ENCODE measurements at regions not wholly inside any gene's neighbourhood (a gene's known extent, or its start where the extent isn't known, plus 50 kb on each side); places are given as distances from the start of the nearest gene placed in this dataset.
"Not testable (repeated sequence)": the region's sequence is repeated elsewhere in the genome, so short reads cannot be mapped to it uniquely, and the experiment has no call there.

GRCh38 chr5:99020698-99021048 is 91.9 kb upstream of the CHD1 start:
- H3K27ac Mint-ChIP-seq, result no peak overlapping the region
- no peak overlapping the region for H3K4me3 Mint-ChIP-seq
- H3K9me3 Mint-ChIP-seq, result no peaks in the 10 kb centered on the region
- no peaks in the 10 kb centered on the region for H3K27me3 Mint-ChIP-seq
- no peaks in the 10 kb centered on the region for H3K4me1 Mint-ChIP-seq
- no peaks in the 10 kb centered on the region for H3K36me3 Mint-ChIP-seq

GRCh38 chr5:99019812-99020697 is 91.2 kb upstream of the CHD1 start:
- Mint-ChIP-seq H3K27ac (no peak overlapping the region), H3K4me3 (no peak overlapping the region), H3K27me3 (no peaks in the 10 kb centered on the region), H3K4me1 (no peaks in the 10 kb centered on the region), H3K9me3 (no peaks in the 10 kb centered on the region), H3K36me3 (no peaks in the 10 kb centered on the region)

- H3K9me3 Mint-ChIP-seq, result no peaks in the 10 kb centered on the region
- no peaks in the 10 kb centered on the region for H3K27me3 Mint-ChIP-seq
- no peaks in the 10 kb centered on the region for H3K36me3 Mint-ChIP-seq
- no peaks in the 10 kb centered on the region for H3K4me1 Mint-ChIP-seq
- no peak overlapping the region for H3K4me3 Mint-ChIP-seq
- H3K27ac Mint-ChIP-seq, result no peak overlapping the region
Observed at GRCh38 chr5:99019254-99019653, 90.4 kb upstream of the CHD1 start.

- no peak overlapping the region for H3K4me3 Mint-ChIP-seq
- H3K4me1 Mint-ChIP-seq, result peaks cover 4% of the 10 kb centered on the region
- H3K27ac Mint-ChIP-seq, result no peak overlapping the region
- H3K9me3 Mint-ChIP-seq, result no peaks in the 10 kb centered on the region
- no peaks in the 10 kb centered on the region for H3K27me3 Mint-ChIP-seq
- H3K36me3 Mint-ChIP-seq, result no peaks in the 10 kb centered on the region
Observed at GRCh38 chr5:99010294-99010693, 81.5 kb upstream of the CHD1 start.

GRCh38 chr5:99008009-99008408 is 79.2 kb upstream of the CHD1 start:
- not testable (repeated sequence) for H3K27me3 Mint-ChIP-seq, H3K9me3 Mint-ChIP-seq, H3K4me3 Mint-ChIP-seq, H3K36me3 Mint-ChIP-seq, H3K27ac Mint-ChIP-seq
- peaks cover 21% of the 10 kb centered on the region for H3K4me1 Mint-ChIP-seq

- H3K36me3 Mint-ChIP-seq, result no peaks in the 10 kb centered on the region
- no peaks in the 10 kb centered on the region for H3K9me3 Mint-ChIP-seq
- no peak overlapping the region for H3K4me3 Mint-ChIP-seq
- no peaks in the 10 kb centered on the region for H3K27me3 Mint-ChIP-seq
- no peak overlapping the region for H3K27ac Mint-ChIP-seq
- peaks cover 27% of the 10 kb centered on the region for H3K4me1 Mint-ChIP-seq
Observed at GRCh38 chr5:99005506-99005905, 76.7 kb upstream of the CHD1 start.

- H3K27me3 Mint-ChIP-seq, result no peaks in the 10 kb centered on the region
- H3K4me1 Mint-ChIP-seq, result peaks cover 27% of the 10 kb centered on the region
- H3K27ac Mint-ChIP-seq, result no peak overlapping the region
- H3K4me3 Mint-ChIP-seq, result no peak overlapping the region
- no peaks in the 10 kb centered on the region for H3K9me3 Mint-ChIP-seq
- peaks cover 3% of the 10 kb centered on the region for H3K36me3 Mint-ChIP-seq
Observed at GRCh38 chr5:99004960-99005359, 76.2 kb upstream of the CHD1 start.

GRCh38 chr5:99000876-99001275 is 72.1 kb upstream of the CHD1 start:
- no peak overlapping the region for H3K27ac Mint-ChIP-seq
- H3K4me3 Mint-ChIP-seq, result no peak overlapping the region
- no peaks in the 10 kb centered on the region for H3K9me3 Mint-ChIP-seq
- peaks cover 3% of the 10 kb centered on the region for H3K36me3 Mint-ChIP-seq
- no peaks in the 10 kb centered on the region for H3K27me3 Mint-ChIP-seq
- H3K4me1 Mint-ChIP-seq, result peaks cover 27% of the 10 kb centered on the region

GRCh38 chr5:99000221-99000620 is 71.4 kb upstream of the CHD1 start:
- Mint-ChIP-seq H3K27me3 (no peaks in the 10 kb centered on the region), H3K4me3 (no peak overlapping the region), H3K27ac (no peak overlapping the region), H3K4me1 (peaks cover 22% of the 10 kb centered on the region), H3K9me3 (no peaks in the 10 kb centered on the region), H3K36me3 (peaks cover 3% of the 10 kb centered on the region)

GRCh38 chr5:98999631-99000030 is 70.8 kb upstream of the CHD1 start:
- Mint-ChIP-seq H3K9me3 (no peaks in the 10 kb centered on the region), H3K4me3 (no peak overlapping the region), H3K36me3 (peaks cover 3% of the 10 kb centered on the region), H3K27me3 (no peaks in the 10 kb centered on the region), H3K27ac (no peak overlapping the region), H3K4me1 (peaks cover 16% of the 10 kb centered on the region)

GRCh38 chr5:98997000-98997399 is 68.2 kb upstream of the CHD1 start:
- no peaks in the 10 kb centered on the region for H3K27me3 Mint-ChIP-seq

GRCh38 chr5:98994611-98995010 is 65.8 kb upstream of the CHD1 start:
- H3K36me3 Mint-ChIP-seq, result no peaks in the 10 kb centered on the region
- H3K27ac Mint-ChIP-seq, result no peak overlapping the region
- no peaks in the 10 kb centered on the region for H3K27me3 Mint-ChIP-seq
- H3K4me1 Mint-ChIP-seq, result peaks cover 22% of the 10 kb centered on the region
- H3K9me3 Mint-ChIP-seq, result no peaks in the 10 kb centered on the region
- no peak overlapping the region for H3K4me3 Mint-ChIP-seq

More at GRCh38 chr5:98997000-98997399, 68.2 kb upstream of the CHD1 start:
- H3K4me1 Mint-ChIP-seq, result peaks cover 17% of the 10 kb centered on the region
- no peaks in the 10 kb centered on the region for H3K9me3 Mint-ChIP-seq
- no peak overlapping the region for H3K4me3 Mint-ChIP-seq
- H3K27ac Mint-ChIP-seq, result no peak overlapping the region
- peaks cover 3% of the 10 kb centered on the region for H3K36me3 Mint-ChIP-seq

GRCh38 chr5:98993512-98993911 is 64.7 kb upstream of the CHD1 start:
- no peaks in the 10 kb centered on the region for H3K36me3 Mint-ChIP-seq
- no peak overlapping the region for H3K27ac Mint-ChIP-seq
- H3K27me3 Mint-ChIP-seq, result no peaks in the 10 kb centered on the region

GRCh38 chr5:98992552-98992951 is 63.7 kb upstream of the CHD1 start:
- H3K9me3 Mint-ChIP-seq, result no peaks in the 10 kb centered on the region
- H3K27ac Mint-ChIP-seq, result no peak overlapping the region
- H3K4me3 Mint-ChIP-seq, result no peak overlapping the region
- H3K27me3 Mint-ChIP-seq, result no peaks in the 10 kb centered on the region
- no peaks in the 10 kb centered on the region for H3K36me3 Mint-ChIP-seq
- H3K4me1 Mint-ChIP-seq, result peaks cover 29% of the 10 kb centered on the region

More at GRCh38 chr5:98993512-98993911, 64.7 kb upstream of the CHD1 start:
- Mint-ChIP-seq H3K4me1 (peaks cover 29% of the 10 kb centered on the region), H3K4me3 (no peak overlapping the region), H3K9me3 (no peaks in the 10 kb centered on the region)

- H3K36me3 Mint-ChIP-seq, result no peaks in the 10 kb centered on the region
- peaks cover 32% of the 10 kb centered on the region for H3K4me1 Mint-ChIP-seq
- H3K27ac Mint-ChIP-seq, result no peak overlapping the region
- H3K4me3 Mint-ChIP-seq, result no peak overlapping the region
- no peaks in the 10 kb centered on the region for H3K27me3 Mint-ChIP-seq
- no peaks in the 10 kb centered on the region for H3K9me3 Mint-ChIP-seq
Observed at GRCh38 chr5:98989727-98990126, 60.9 kb upstream of the CHD1 start.

- Mint-ChIP-seq H3K27ac (no peak overlapping the region), H3K4me3 (no peak overlapping the region)
Observed at GRCh38 chr5:98986587-98986986, 57.8 kb upstream of the CHD1 start.

GRCh38 chr5:98982880-98983279 is 54.1 kb upstream of the CHD1 start:
- Mint-ChIP-seq H3K9me3 (no peaks in the 10 kb centered on the region), H3K27ac (no peak overlapping the region), H3K27me3 (peaks cover 2% of the 10 kb centered on the region), H3K4me1 (peaks cover 3% of the 10 kb centered on the region), H3K36me3 (no peaks in the 10 kb centered on the region), H3K4me3 (no peak overlapping the region)

More at GRCh38 chr5:98986587-98986986, 57.8 kb upstream of the CHD1 start:
- no peaks in the 10 kb centered on the region for H3K27me3 Mint-ChIP-seq
- H3K9me3 Mint-ChIP-seq, result no peaks in the 10 kb centered on the region
- no peaks in the 10 kb centered on the region for H3K36me3 Mint-ChIP-seq
- H3K4me1 Mint-ChIP-seq, result peaks cover 20% of the 10 kb centered on the region

Data from activated naive CD4-positive, alpha-beta T cell treated with anti-CD3 and anti-CD28 coated beads, Interleukin-2, amount 50 U/mL, for 24 hours (primary cell).